Esophagus squamous epithelium (tissue), 4 donors: ENCODE measurements at regions not wholly inside any gene's neighbourhood (a gene's known extent, or its start where the extent isn't known, plus 50 kb on each side); places are given as distances from the start of the nearest gene placed in this dataset.

Experiments
- POLR2A ChIP-seq, 4 donors: fragments of 450-650 bp; IDR thresholded peaks; one replicate each; pipeline ENCODE4 v1.6.1; 2017; ENCODE audit warnings: antibody characterized with exemption in 4 of 4, mild to moderate bottlenecking in 4 of 4, moderate library complexity in 3 of 4
- TF ChIP-seq, protein P1 (sequence below), 6 experiments: fragments of 450-650 bp in 4 of 6; fragments of 200-600 bp in 2 of 6; sonication (generic) in 2 of 6; IDR thresholded peaks; one replicate each; pipeline ENCODE4 v1.5.1; 2016 to 2019; ENCODE audit warnings: antibody characterized with exemption in 6 of 6, mild to moderate bottlenecking in 4 of 6, moderate library complexity in 4 of 6

DNA sequence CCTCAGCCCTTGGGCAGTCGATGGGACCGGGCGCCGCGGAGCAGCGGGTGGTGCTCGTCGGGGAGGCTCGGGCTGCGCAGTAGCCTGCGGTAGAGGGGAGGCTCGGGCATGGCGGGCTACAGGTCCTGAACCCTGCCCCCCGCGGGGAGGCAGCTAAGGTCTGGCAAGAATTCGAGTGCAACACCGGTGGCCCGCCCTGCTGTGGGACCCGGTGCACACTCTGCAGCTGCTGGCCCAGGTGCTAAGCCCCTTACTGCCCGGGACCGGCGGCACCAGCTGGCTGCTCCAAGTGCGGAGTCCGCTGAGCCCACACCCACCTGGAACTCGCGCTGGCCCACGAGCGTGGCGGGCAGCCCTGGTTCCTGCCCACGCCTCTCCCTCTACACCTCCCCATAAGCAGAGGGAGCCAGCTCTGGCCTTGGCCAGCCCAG is 377.7 kb upstream of the RBMS3 start:
- TF ChIP-seq, protein P1, sequence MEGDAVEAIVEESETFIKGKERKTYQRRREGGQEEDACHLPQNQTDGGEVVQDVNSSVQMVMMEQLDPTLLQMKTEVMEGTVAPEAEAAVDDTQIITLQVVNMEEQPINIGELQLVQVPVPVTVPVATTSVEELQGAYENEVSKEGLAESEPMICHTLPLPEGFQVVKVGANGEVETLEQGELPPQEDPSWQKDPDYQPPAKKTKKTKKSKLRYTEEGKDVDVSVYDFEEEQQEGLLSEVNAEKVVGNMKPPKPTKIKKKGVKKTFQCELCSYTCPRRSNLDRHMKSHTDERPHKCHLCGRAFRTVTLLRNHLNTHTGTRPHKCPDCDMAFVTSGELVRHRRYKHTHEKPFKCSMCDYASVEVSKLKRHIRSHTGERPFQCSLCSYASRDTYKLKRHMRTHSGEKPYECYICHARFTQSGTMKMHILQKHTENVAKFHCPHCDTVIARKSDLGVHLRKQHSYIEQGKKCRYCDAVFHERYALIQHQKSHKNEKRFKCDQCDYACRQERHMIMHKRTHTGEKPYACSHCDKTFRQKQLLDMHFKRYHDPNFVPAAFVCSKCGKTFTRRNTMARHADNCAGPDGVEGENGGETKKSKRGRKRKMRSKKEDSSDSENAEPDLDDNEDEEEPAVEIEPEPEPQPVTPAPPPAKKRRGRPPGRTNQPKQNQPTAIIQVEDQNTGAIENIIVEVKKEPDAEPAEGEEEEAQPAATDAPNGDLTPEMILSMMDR (IDR thresholded peaks at IDR 0.05): no peak
- no peak for TF ChIP-seq POLR2A (IDR thresholded peaks at IDR 0.05)
